Vagina (tissue), 2 donors: ENCODE measurements at regions not wholly inside any gene's neighbourhood (a gene's known extent, or its start where the extent isn't known, plus 50 kb on each side); places are given as distances from the start of the nearest gene placed in this dataset.

ENCODE experiments used
- CTCF ChIP-seq, 3 experiments: fragments of 450-650 bp in 2 of 3; fragments of 200-600 bp in 1 of 3; sonication (generic) in 1 of 3; IDR thresholded peaks; one replicate each; pipeline ENCODE4 v1.5.1; 2017 to 2019; ENCODE audit warnings: antibody characterized with exemption in 3 of 3, mild to moderate bottlenecking in 2 of 3, moderate library complexity in 2 of 3
- POLR2A ChIP-seq, 2 donors: fragments of 450-650 bp; IDR thresholded peaks; one replicate each; pipeline ENCODE4 v1.6.1; 2017; ENCODE audit warnings: antibody characterized with exemption in 2 of 2, mild to moderate bottlenecking in 2 of 2, moderate library complexity in 2 of 2

GRCh38 chr4:160347197-160347596 lies 1244.3 kb downstream of the RAPGEF2 start:
- no peak for TF ChIP-seq CTCF (IDR thresholded peaks at IDR 0.05)
- TF ChIP-seq POLR2A (IDR thresholded peaks at IDR 0.05) = no peak
